ENCODE measurements at regions not wholly inside any gene's neighbourhood (a gene's known extent, or its start where the extent isn't known, plus 50 kb on each side); places are given as distances from the start of the nearest gene placed in this dataset.
A peak's percentile ranks its signal among the peaks of the same experiment; 100 is the strongest.

GRCh38 chr2:144333143-144333555 lies 186.8 kb downstream of the ZEB2 start:
- peak overlapping the region; percentile 88 for H3K4me3 ChIP-seq (ENCODE audit: insufficient read depth, low read depth, low read length, poor library complexity, severe bottlenecking)
- no peak for DNase-seq
- H3K27me3 ChIP-seq (replicated peaks; ENCODE audit: control insufficient read depth, insufficient read depth, low read length, poor library complexity, severe bottlenecking), result no peaks in the 10 kb centered on the region
- no peak overlapping the region for H3K27ac ChIP-seq (ENCODE audit: insufficient read depth, low read length, poor library complexity, severe bottlenecking)
- H3K9me3 ChIP-seq (ENCODE audit: control insufficient read depth, low read length), result no peaks in the 10 kb centered on the region
- H3K36me3 ChIP-seq (ENCODE audit: control insufficient read depth, insufficient read depth, low read length), result no peaks in the 10 kb centered on the region
- peaks cover 8% of the 10 kb centered on the region for H3K4me1 ChIP-seq (ENCODE audit: control insufficient read depth, insufficient read depth, low read length, poor library complexity, severe bottlenecking)

GRCh38 chr2:144332356-144333142 lies 187.4 kb downstream of the ZEB2 start:
- peaks cover 8% of the 10 kb centered on the region for H3K4me1 ChIP-seq (ENCODE audit: control insufficient read depth, insufficient read depth, low read length, poor library complexity, severe bottlenecking)

GRCh38 chr2:144331674-144332355 lies 188.1 kb downstream of the ZEB2 start:
- no peak for DNase-seq
- H3K27ac ChIP-seq (ENCODE audit: insufficient read depth, low read length, poor library complexity, severe bottlenecking), result peak overlapping the region; percentile 40

More at GRCh38 chr2:144332356-144333142, 187.4 kb downstream of the ZEB2 start:
- Histone ChIP-seq H3K36me3 (ENCODE audit: control insufficient read depth, insufficient read depth, low read length) (no peaks in the 10 kb centered on the region), H3K4me3 (ENCODE audit: insufficient read depth, low read depth, low read length, poor library complexity, severe bottlenecking) (peak overlapping the region; percentile 88), H3K27me3 (replicated peaks; ENCODE audit: control insufficient read depth, insufficient read depth, low read length, poor library complexity, severe bottlenecking) (no peaks in the 10 kb centered on the region), H3K27ac (ENCODE audit: insufficient read depth, low read length, poor library complexity, severe bottlenecking) (peak overlapping the region; percentile 40), H3K9me3 (ENCODE audit: control insufficient read depth, low read length) (no peaks in the 10 kb centered on the region)
- peak; percentile 78 to 80 (median 78) for DNase-seq

GRCh38 chr2:144330951-144331673 lies 188.8 kb downstream of the ZEB2 start:
- H3K27ac ChIP-seq (ENCODE audit: insufficient read depth, low read length, poor library complexity, severe bottlenecking), result peak overlapping the region; percentile 40
- H3K9me3 ChIP-seq (ENCODE audit: control insufficient read depth, low read length), result no peaks in the 10 kb centered on the region
- peaks cover 8% of the 10 kb centered on the region for H3K4me1 ChIP-seq (ENCODE audit: control insufficient read depth, insufficient read depth, low read length, poor library complexity, severe bottlenecking)
- H3K36me3 ChIP-seq (ENCODE audit: control insufficient read depth, insufficient read depth, low read length), result no peaks in the 10 kb centered on the region
- peak overlapping the region; percentile 88 for H3K4me3 ChIP-seq (ENCODE audit: insufficient read depth, low read depth, low read length, poor library complexity, severe bottlenecking)
- no peak for DNase-seq
- no peaks in the 10 kb centered on the region for H3K27me3 ChIP-seq (replicated peaks; ENCODE audit: control insufficient read depth, insufficient read depth, low read length, poor library complexity, severe bottlenecking)

More at GRCh38 chr2:144331674-144332355, 188.1 kb downstream of the ZEB2 start:
- no peaks in the 10 kb centered on the region for H3K9me3 ChIP-seq (ENCODE audit: control insufficient read depth, low read length)
- no peaks in the 10 kb centered on the region for H3K27me3 ChIP-seq (replicated peaks; ENCODE audit: control insufficient read depth, insufficient read depth, low read length, poor library complexity, severe bottlenecking)
- H3K4me1 ChIP-seq (ENCODE audit: control insufficient read depth, insufficient read depth, low read length, poor library complexity, severe bottlenecking), result peaks cover 8% of the 10 kb centered on the region
- no peaks in the 10 kb centered on the region for H3K36me3 ChIP-seq (ENCODE audit: control insufficient read depth, insufficient read depth, low read length)
- peak overlapping the region; percentile 88 for H3K4me3 ChIP-seq (ENCODE audit: insufficient read depth, low read depth, low read length, poor library complexity, severe bottlenecking)

GRCh38 chr2:144329472-144329871 lies 190.4 kb downstream of the ZEB2 start:
- H3K27me3 ChIP-seq (replicated peaks; ENCODE audit: control insufficient read depth, insufficient read depth, low read length, poor library complexity, severe bottlenecking), result no peaks in the 10 kb centered on the region
- no peaks in the 10 kb centered on the region for H3K36me3 ChIP-seq (ENCODE audit: control insufficient read depth, insufficient read depth, low read length)
- H3K9me3 ChIP-seq (ENCODE audit: control insufficient read depth, low read length), result no peaks in the 10 kb centered on the region
- no peak for DNase-seq
- peaks cover 8% of the 10 kb centered on the region for H3K4me1 ChIP-seq (ENCODE audit: control insufficient read depth, insufficient read depth, low read length, poor library complexity, severe bottlenecking)
- no peak overlapping the region for H3K27ac ChIP-seq (ENCODE audit: insufficient read depth, low read length, poor library complexity, severe bottlenecking)
- H3K4me3 ChIP-seq (ENCODE audit: insufficient read depth, low read depth, low read length, poor library complexity, severe bottlenecking), result no peak overlapping the region

GRCh38 chr2:144328938-144329337 lies 191.0 kb downstream of the ZEB2 start:
- no peak overlapping the region for H3K4me3 ChIP-seq (ENCODE audit: insufficient read depth, low read depth, low read length, poor library complexity, severe bottlenecking)
- no peaks in the 10 kb centered on the region for H3K9me3 ChIP-seq (ENCODE audit: control insufficient read depth, low read length)
- DNase-seq, result no peak
- no peak overlapping the region for H3K27ac ChIP-seq (ENCODE audit: insufficient read depth, low read length, poor library complexity, severe bottlenecking)
- peaks cover 8% of the 10 kb centered on the region for H3K4me1 ChIP-seq (ENCODE audit: control insufficient read depth, insufficient read depth, low read length, poor library complexity, severe bottlenecking)
- no peaks in the 10 kb centered on the region for H3K27me3 ChIP-seq (replicated peaks; ENCODE audit: control insufficient read depth, insufficient read depth, low read length, poor library complexity, severe bottlenecking)
- no peaks in the 10 kb centered on the region for H3K36me3 ChIP-seq (ENCODE audit: control insufficient read depth, insufficient read depth, low read length)

GRCh38 chr2:144326825-144327224 lies 193.1 kb downstream of the ZEB2 start:
- Histone ChIP-seq H3K9me3 (ENCODE audit: control insufficient read depth, low read length) (no peaks in the 10 kb centered on the region), H3K36me3 (ENCODE audit: control insufficient read depth, insufficient read depth, low read length) (no peaks in the 10 kb centered on the region), H3K4me1 (ENCODE audit: control insufficient read depth, insufficient read depth, low read length, poor library complexity, severe bottlenecking) (no peaks in the 10 kb centered on the region), H3K4me3 (ENCODE audit: insufficient read depth, low read depth, low read length, poor library complexity, severe bottlenecking) (no peak overlapping the region), H3K27ac (ENCODE audit: insufficient read depth, low read length, poor library complexity, severe bottlenecking) (no peak overlapping the region), H3K27me3 (replicated peaks; ENCODE audit: control insufficient read depth, insufficient read depth, low read length, poor library complexity, severe bottlenecking) (no peaks in the 10 kb centered on the region)
- no peak for DNase-seq

- Histone ChIP-seq H3K4me3 (ENCODE audit: insufficient read depth, low read depth, low read length, poor library complexity, severe bottlenecking) (no peak overlapping the region), H3K4me1 (ENCODE audit: control insufficient read depth, insufficient read depth, low read length, poor library complexity, severe bottlenecking) (peaks cover 4% of the 10 kb centered on the region), H3K27ac (ENCODE audit: insufficient read depth, low read length, poor library complexity, severe bottlenecking) (no peak overlapping the region), H3K36me3 (ENCODE audit: control insufficient read depth, insufficient read depth, low read length) (no peaks in the 10 kb centered on the region), H3K27me3 (replicated peaks; ENCODE audit: control insufficient read depth, insufficient read depth, low read length, poor library complexity, severe bottlenecking) (no peaks in the 10 kb centered on the region), H3K9me3 (ENCODE audit: control insufficient read depth, low read length) (no peaks in the 10 kb centered on the region)
- peak; percentile 16 to 31 (median 20) for DNase-seq
Measured at GRCh38 chr2:144325086-144325485, 194.8 kb downstream of the ZEB2 start.

- Histone ChIP-seq H3K4me1 (ENCODE audit: control insufficient read depth, insufficient read depth, low read length, poor library complexity, severe bottlenecking) (peaks cover 4% of the 10 kb centered on the region), H3K27me3 (replicated peaks; ENCODE audit: control insufficient read depth, insufficient read depth, low read length, poor library complexity, severe bottlenecking) (no peaks in the 10 kb centered on the region), H3K4me3 (ENCODE audit: insufficient read depth, low read depth, low read length, poor library complexity, severe bottlenecking) (no peak overlapping the region), H3K36me3 (ENCODE audit: control insufficient read depth, insufficient read depth, low read length) (no peaks in the 10 kb centered on the region), H3K9me3 (ENCODE audit: control insufficient read depth, low read length) (no peaks in the 10 kb centered on the region), H3K27ac (ENCODE audit: insufficient read depth, low read length, poor library complexity, severe bottlenecking) (no peak overlapping the region)
- DNase-seq, result no peak
Measured at GRCh38 chr2:144324446-144325045, 195.4 kb downstream of the ZEB2 start.
